NT2/D1 (cell line): ENCODE measurements at regions not wholly inside any gene's neighbourhood (a gene's known extent, or its start where the extent isn't known, plus 50 kb on each side); places are given as distances from the start of the nearest gene placed in this dataset.

Experiments
- SUZ12 ChIP-seq: IDR thresholded peaks from 2 replicates; pipeline ENCODE4 v1.6.1; 2011; ENCODE audit not compliant: insufficient read length, insufficient read depth; ENCODE audit errors: extremely low read depth
- YY1 ChIP-seq: IDR thresholded peaks from 2 replicates; pipeline ENCODE4 v1.6.1; 2011; ENCODE audit not compliant: insufficient read length, insufficient read depth
- ZNF274 ChIP-seq: IDR thresholded peaks from 2 replicates; pipeline ENCODE4 v1.6.1; 2011; ENCODE audit warnings: mild to moderate bottlenecking, low read depth, low read length

- TF ChIP-seq SUZ12 (no peak), ZNF274 (no peak), YY1 (no peak)
Observed at GRCh38 chr1:240014051-240014450, 77.6 kb upstream of the FMN2 start.
